GM20000 (cell line): ENCODE measurements at regions not wholly inside any gene's neighbourhood (a gene's known extent, or its start where the extent isn't known, plus 50 kb on each side); places are given as distances from the start of the nearest gene placed in this dataset.
"Not testable (repeated sequence)": the region's sequence is repeated elsewhere in the genome, so short reads cannot be mapped to it uniquely, and the experiment has no call there.

Experiments
- DNase-seq: peaks from one replicate; pipeline ENCODE4 v3.0.0; 2012; ENCODE audit warnings: low spot score
- CTCF ChIP-seq: IDR thresholded peaks from 2 replicates; pipeline ENCODE4 v1.5.1; 2012; ENCODE audit warnings: mild to moderate bottlenecking, control low read depth; ENCODE audit errors: extremely low read depth, missing control alignments

GRCh38 chr10:62985807-62986600 is 147.1 kb upstream of the NRBF2 start:
- TF ChIP-seq CTCF: no peak
- DNase-seq: no peak

DNA sequence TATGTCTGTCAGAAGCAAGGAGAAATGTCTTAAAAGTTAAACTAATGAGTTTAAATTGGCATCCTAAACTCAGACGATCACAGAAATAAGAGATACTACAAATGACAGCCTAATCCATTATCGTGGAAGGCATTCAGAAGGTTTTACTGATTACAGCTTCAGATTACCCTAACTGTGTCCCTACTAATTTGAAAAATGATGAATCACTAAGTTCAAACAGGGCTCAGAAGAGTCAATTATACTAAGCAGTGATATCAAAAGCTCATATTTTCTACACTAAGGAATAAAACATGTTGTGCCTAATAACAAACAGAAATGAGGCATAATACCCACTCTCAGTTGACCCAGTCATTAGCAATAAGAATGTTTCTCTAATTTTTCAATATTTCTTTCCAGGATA is 152.0 kb upstream of the NRBF2 start:
- no peak for DNase-seq
- no peak for TF ChIP-seq CTCF

GRCh38 chr10:62980687-62981086 is 152.4 kb upstream of the NRBF2 start:
- no peak for TF ChIP-seq CTCF
- no peak for DNase-seq

- no peak for DNase-seq
- TF ChIP-seq CTCF: no peak
These were observed 153.2 kb upstream of the NRBF2 start for GRCh38 chr10:62979921-62980320.

GRCh38 chr10:62978482-62978881 is 154.6 kb upstream of the NRBF2 start:
- TF ChIP-seq CTCF: no peak
- no peak for DNase-seq

- not testable (repeated sequence) for DNase-seq
These were observed 158.3 kb upstream of the NRBF2 start for GRCh38 chr10:62974795-62975194.

- no peak for DNase-seq
- no peak for TF ChIP-seq CTCF
These were observed 155.9 kb upstream of the EGR2 start for GRCh38 chr10:62972103-62972502.

- no peak for DNase-seq
- TF ChIP-seq CTCF: no peak
These were observed 147.9 kb upstream of the EGR2 start for GRCh38 chr10:62964026-62964425.
